SK-N-SH treated with all-trans-retinoic acid at 6 μM for 48 hours (cell line): ENCODE measurements at regions not wholly inside any gene's neighbourhood (a gene's known extent, or its start where the extent isn't known, plus 50 kb on each side); places are given as distances from the start of the nearest gene placed in this dataset.

Experiments
- ATAC-seq: fragments of 200-7000 bp; cut with Tn5 transposase; 3 replicates; pipeline ENCODE4 v1.9.1; 2020; ENCODE audit warnings: mild to moderate bottlenecking, moderate library complexity
- ARNTL ChIP-seq: fragments of 450-650 bp; formaldehyde crosslinking; IDR thresholded peaks from 2 replicates; pipeline ENCODE4 v1.5.0; 2020; ENCODE audit warnings: low read depth, mild to moderate bottlenecking, moderate library complexity, borderline replicate concordance
- BACH2 ChIP-seq: fragments of 250-450 bp; sonication (Bioruptor Pico); IDR thresholded peaks from 2 replicates; pipeline ENCODE4 v1.9.0; 2021; ENCODE audit warnings: mild to moderate bottlenecking, borderline replicate concordance
- ESRRG ChIP-seq: fragments of 250-450 bp; sonication (Bioruptor Pico); IDR thresholded peaks from 2 replicates; pipeline ENCODE4 v1.6.1; 2021; ENCODE audit warnings: mild to moderate bottlenecking
- GLIS3 ChIP-seq: fragments of 250-450 bp; sonication (Bioruptor Pico); IDR thresholded peaks from 2 replicates; pipeline ENCODE4 v1.5.0; 2020; ENCODE audit warnings: mild to moderate bottlenecking, moderate library complexity
- ISL1 ChIP-seq: fragments of 250-450 bp; sonication (Bioruptor Pico); IDR thresholded peaks from 2 replicates; pipeline ENCODE4 v2.1.2; 2022; ENCODE audit warnings: mild to moderate bottlenecking, moderate library complexity
- OSR1 ChIP-seq: fragments of 250-450 bp; sonication (Bioruptor Pico); IDR thresholded peaks from 2 replicates; pipeline ENCODE4 v1.8.0; 2022; ENCODE audit warnings: moderate library complexity, mild to moderate bottlenecking, inconsistent platforms
- PPARA ChIP-seq: fragments of 250-450 bp; sonication (Bioruptor Pico); IDR thresholded peaks from 2 replicates; pipeline ENCODE4 v1.5.0; 2020; ENCODE audit warnings: mild to moderate bottlenecking, borderline replicate concordance
- RARB ChIP-seq: fragments of 250-450 bp; sonication (Bioruptor Pico); IDR thresholded peaks from 2 replicates; pipeline ENCODE4 v1.8.0; 2021; ENCODE audit warnings: mild to moderate bottlenecking, moderate library complexity
- SNAI2 ChIP-seq: fragments of 250-450 bp; sonication (Bioruptor Pico); IDR thresholded peaks from 2 replicates; pipeline ENCODE4 v1.5.0; 2020; ENCODE audit warnings: mild to moderate bottlenecking, moderate library complexity
- TCF4 ChIP-seq: fragments of 250-450 bp; sonication (Bioruptor Pico); IDR thresholded peaks from 2 replicates; pipeline ENCODE4 v1.8.0; 2021; ENCODE audit warnings: mild to moderate bottlenecking, moderate library complexity, borderline replicate concordance
- TOX ChIP-seq: fragments of 250-450 bp; sonication (Bioruptor Pico); IDR thresholded peaks from 2 replicates; pipeline ENCODE4 v1.8.0; 2021; ENCODE audit warnings: mild to moderate bottlenecking, moderate library complexity, borderline replicate concordance
- ZC3H10 ChIP-seq: fragments of 250-450 bp; sonication (Bioruptor Pico); IDR thresholded peaks from 2 replicates; pipeline ENCODE4 v1.5.1; 2021; ENCODE audit warnings: mild to moderate bottlenecking, moderate library complexity
- ZFP30 ChIP-seq: fragments of 450-650 bp; formaldehyde crosslinking; IDR thresholded peaks from 2 replicates; pipeline ENCODE4 v1.5.0; 2022; ENCODE audit warnings: mild to moderate bottlenecking, moderate library complexity
- ZNF565 ChIP-seq: fragments of 450-650 bp; formaldehyde crosslinking; conservative IDR thresholded peaks from 2 replicates; pipeline ENCODE4 v1.5.0; 2020; ENCODE audit warnings: low read depth, mild to moderate bottlenecking, moderate library complexity
- ZNF70 ChIP-seq: fragments of 450-650 bp; formaldehyde crosslinking; IDR thresholded peaks from 2 replicates; pipeline ENCODE4 v1.5.0; 2020; ENCODE audit warnings: mild to moderate bottlenecking, moderate library complexity
- ZNF8 ChIP-seq: fragments of 450-650 bp; formaldehyde crosslinking; IDR thresholded peaks from 2 replicates; pipeline ENCODE4 v1.5.0; 2020; ENCODE audit warnings: mild to moderate bottlenecking, moderate library complexity
- TF ChIP-seq, protein P1 (sequence below): fragments of 250-450 bp; sonication (Bioruptor Pico); IDR thresholded peaks from 2 replicates; pipeline ENCODE4 v1.8.0; 2020; ENCODE audit warnings: mild to moderate bottlenecking, moderate library complexity, borderline replicate concordance
- TF ChIP-seq, protein P2 (sequence below): fragments of 250-450 bp; sonication (Bioruptor Pico); IDR thresholded peaks from 2 replicates; pipeline ENCODE4 v1.5.1; 2021; ENCODE audit warnings: mild to moderate bottlenecking, moderate library complexity
- TF ChIP-seq, protein P3 (sequence below): fragments of 250-450 bp; sonication (Bioruptor Pico); IDR thresholded peaks from 2 replicates; pipeline ENCODE4 v1.8.0; 2021; ENCODE audit warnings: low read depth, mild to moderate bottlenecking, moderate library complexity, borderline replicate concordance
- TF ChIP-seq, protein P4 (sequence below): fragments of 250-450 bp; sonication (Bioruptor Pico); IDR thresholded peaks from 2 replicates; pipeline ENCODE4 v1.5.0; 2020; ENCODE audit warnings: mild to moderate bottlenecking, moderate library complexity
- TF ChIP-seq, protein P5 (sequence below): fragments of 250-450 bp; sonication (Bioruptor Pico); IDR thresholded peaks from 2 replicates; pipeline ENCODE4 v1.5.1; 2020; ENCODE audit warnings: low read depth, mild to moderate bottlenecking, moderate library complexity

DNA sequence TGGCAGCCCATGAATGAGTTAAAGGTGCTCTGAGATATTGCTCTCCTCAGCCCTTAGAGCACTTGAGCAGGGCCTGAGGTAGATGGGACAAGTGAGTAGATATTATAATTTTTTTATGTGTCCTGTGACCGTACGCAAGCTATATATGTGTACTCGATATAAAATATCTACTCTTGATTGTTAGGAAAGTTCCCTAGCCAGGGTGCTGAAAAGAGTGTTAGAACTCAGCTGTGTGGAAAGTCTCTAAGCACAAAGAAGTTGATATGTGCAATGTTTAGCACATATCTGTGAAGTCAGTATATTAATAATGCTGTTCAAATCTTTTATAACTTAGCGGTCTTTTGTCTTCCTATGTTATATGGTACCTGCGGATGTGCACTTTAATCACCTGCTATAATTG lies 114.6 kb upstream of the PLD5 start:
- no peak for ATAC-seq
- TF ChIP-seq ARNTL (CRISPR knock-in tag) (no peak), TCF4 (CRISPR knock-in tag) (no peak), ZC3H10 (CRISPR knock-in tag) (no peak)
- TF ChIP-seq, protein P1, sequence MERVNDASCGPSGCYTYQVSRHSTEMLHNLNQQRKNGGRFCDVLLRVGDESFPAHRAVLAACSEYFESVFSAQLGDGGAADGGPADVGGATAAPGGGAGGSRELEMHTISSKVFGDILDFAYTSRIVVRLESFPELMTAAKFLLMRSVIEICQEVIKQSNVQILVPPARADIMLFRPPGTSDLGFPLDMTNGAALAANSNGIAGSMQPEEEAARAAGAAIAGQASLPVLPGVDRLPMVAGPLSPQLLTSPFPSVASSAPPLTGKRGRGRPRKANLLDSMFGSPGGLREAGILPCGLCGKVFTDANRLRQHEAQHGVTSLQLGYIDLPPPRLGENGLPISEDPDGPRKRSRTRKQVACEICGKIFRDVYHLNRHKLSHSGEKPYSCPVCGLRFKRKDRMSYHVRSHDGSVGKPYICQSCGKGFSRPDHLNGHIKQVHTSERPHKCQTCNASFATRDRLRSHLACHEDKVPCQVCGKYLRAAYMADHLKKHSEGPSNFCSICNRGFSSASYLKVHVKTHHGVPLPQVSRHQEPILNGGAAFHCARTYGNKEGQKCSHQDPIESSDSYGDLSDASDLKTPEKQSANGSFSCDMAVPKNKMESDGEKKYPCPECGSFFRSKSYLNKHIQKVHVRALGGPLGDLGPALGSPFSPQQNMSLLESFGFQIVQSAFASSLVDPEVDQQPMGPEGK, result no peak
- TF ChIP-seq, protein P2, sequence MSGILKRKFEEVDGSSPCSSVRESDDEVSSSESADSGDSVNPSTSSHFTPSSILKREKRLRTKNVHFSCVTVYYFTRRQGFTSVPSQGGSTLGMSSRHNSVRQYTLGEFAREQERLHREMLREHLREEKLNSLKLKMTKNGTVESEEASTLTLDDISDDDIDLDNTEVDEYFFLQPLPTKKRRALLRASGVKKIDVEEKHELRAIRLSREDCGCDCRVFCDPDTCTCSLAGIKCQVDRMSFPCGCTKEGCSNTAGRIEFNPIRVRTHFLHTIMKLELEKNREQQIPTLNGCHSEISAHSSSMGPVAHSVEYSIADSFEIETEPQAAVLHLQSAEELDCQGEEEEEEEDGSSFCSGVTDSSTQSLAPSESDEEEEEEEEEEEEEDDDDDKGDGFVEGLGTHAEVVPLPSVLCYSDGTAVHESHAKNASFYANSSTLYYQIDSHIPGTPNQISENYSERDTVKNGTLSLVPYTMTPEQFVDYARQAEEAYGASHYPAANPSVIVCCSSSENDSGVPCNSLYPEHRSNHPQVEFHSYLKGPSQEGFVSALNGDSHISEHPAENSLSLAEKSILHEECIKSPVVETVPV, result no peak
- TF ChIP-seq, all 23 proteins: peak for 0

DNA sequence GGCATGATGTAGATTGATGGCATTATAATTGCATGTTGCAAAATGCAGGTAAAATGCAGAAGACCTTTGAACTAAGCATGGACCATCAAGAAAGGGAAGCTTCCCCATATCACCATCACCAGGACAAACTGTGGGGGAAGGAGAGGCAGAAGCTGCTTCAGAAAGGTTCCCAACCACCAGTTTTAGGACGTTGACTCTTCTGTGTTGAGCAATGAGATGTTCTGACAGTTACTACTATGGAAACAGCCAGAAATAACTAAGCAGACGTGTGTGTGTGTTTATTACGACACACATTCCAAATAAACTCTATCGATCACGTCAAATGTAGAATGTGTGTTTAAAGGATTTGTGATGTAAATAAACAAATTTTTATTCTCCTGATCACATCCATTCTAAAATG lies 110.2 kb upstream of the PLD5 start:
- ATAC-seq, result no peak
- TF ChIP-seq, protein P3, sequence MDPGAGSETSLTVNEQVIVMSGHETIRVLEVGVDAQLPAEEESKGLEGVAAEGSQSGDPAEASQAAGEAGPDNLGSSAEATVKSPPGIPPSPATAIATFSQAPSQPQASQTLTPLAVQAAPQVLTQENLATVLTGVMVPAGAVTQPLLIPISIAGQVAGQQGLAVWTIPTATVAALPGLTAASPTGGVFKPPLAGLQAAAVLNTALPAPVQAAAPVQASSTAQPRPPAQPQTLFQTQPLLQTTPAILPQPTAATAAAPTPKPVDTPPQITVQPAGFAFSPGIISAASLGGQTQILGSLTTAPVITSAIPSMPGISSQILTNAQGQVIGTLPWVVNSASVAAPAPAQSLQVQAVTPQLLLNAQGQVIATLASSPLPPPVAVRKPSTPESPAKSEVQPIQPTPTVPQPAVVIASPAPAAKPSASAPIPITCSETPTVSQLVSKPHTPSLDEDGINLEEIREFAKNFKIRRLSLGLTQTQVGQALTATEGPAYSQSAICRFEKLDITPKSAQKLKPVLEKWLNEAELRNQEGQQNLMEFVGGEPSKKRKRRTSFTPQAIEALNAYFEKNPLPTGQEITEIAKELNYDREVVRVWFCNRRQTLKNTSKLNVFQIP (CRISPR knock-in tag), result no peak
- TF ChIP-seq ESRRG (CRISPR knock-in tag) (no peak), ARNTL (CRISPR knock-in tag) (no peak), SNAI2 (CRISPR knock-in tag) (no peak), OSR1 (no peak), ISL1 (no peak), GLIS3 (no peak), RARB (CRISPR knock-in tag) (no peak), ZFP30 (CRISPR knock-in tag) (no peak)
- TF ChIP-seq, protein P1, result no peak

DNA sequence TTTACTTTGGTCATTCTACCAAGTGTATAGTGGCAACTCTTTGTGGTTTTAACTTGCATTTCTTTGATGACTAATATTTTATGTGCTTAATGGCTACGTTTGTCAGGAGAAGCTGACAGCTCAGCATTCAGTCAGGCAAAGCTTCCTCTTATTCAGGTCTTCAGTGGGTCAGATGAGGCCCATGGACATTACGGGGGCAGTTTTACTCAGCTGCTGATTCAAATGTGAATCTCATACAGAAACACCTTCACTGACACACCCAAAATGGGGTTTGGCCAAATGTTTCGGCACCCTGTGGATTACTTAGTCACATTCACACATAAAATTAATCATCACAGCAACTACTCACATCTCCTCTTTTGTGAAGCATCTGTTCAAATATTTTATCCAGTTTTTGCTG lies 104.9 kb upstream of the PLD5 start:
- ATAC-seq, result no peak
- TF ChIP-seq ZNF70 (no peak), PPARA (CRISPR knock-in tag) (no peak), ZFP30 (CRISPR knock-in tag) (no peak), TOX (CRISPR knock-in tag) (no peak), ISL1 (no peak), GLIS3 (no peak), OSR1 (no peak), RARB (CRISPR knock-in tag) (no peak), TCF4 (CRISPR knock-in tag) (no peak), BACH2 (CRISPR knock-in tag) (no peak), SNAI2 (CRISPR knock-in tag) (no peak), ESRRG (CRISPR knock-in tag) (no peak), ZNF8 (CRISPR knock-in tag) (no peak), ZNF565 (CRISPR knock-in tag) (no peak)
- TF ChIP-seq, protein P1, result no peak
- TF ChIP-seq, protein P3 (CRISPR knock-in tag), result no peak
- TF ChIP-seq, protein P4, sequence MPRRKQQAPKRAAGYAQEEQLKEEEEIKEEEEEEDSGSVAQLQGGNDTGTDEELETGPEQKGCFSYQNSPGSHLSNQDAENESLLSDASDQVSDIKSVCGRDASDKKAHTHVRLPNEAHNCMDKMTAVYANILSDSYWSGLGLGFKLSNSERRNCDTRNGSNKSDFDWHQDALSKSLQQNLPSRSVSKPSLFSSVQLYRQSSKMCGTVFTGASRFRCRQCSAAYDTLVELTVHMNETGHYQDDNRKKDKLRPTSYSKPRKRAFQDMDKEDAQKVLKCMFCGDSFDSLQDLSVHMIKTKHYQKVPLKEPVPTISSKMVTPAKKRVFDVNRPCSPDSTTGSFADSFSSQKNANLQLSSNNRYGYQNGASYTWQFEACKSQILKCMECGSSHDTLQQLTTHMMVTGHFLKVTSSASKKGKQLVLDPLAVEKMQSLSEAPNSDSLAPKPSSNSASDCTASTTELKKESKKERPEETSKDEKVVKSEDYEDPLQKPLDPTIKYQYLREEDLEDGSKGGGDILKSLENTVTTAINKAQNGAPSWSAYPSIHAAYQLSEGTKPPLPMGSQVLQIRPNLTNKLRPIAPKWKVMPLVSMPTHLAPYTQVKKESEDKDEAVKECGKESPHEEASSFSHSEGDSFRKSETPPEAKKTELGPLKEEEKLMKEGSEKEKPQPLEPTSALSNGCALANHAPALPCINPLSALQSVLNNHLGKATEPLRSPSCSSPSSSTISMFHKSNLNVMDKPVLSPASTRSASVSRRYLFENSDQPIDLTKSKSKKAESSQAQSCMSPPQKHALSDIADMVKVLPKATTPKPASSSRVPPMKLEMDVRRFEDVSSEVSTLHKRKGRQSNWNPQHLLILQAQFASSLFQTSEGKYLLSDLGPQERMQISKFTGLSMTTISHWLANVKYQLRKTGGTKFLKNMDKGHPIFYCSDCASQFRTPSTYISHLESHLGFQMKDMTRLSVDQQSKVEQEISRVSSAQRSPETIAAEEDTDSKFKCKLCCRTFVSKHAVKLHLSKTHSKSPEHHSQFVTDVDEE (CRISPR knock-in tag), result no peak
- TF ChIP-seq, protein P5, sequence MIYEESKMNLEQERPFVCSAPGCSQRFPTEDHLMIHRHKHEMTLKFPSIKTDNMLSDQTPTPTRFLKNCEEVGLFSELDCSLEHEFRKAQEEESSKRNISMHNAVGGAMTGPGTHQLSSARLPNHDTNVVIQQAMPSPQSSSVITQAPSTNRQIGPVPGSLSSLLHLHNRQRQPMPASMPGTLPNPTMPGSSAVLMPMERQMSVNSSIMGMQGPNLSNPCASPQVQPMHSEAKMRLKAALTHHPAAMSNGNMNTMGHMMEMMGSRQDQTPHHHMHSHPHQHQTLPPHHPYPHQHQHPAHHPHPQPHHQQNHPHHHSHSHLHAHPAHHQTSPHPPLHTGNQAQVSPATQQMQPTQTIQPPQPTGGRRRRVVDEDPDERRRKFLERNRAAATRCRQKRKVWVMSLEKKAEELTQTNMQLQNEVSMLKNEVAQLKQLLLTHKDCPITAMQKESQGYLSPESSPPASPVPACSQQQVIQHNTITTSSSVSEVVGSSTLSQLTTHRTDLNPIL (CRISPR knock-in tag), result no peak
- TF ChIP-seq, protein P2, result no peak
